ENCODE measurements at regions not wholly inside any gene's neighbourhood (a gene's known extent, or its start where the extent isn't known, plus 50 kb on each side); places are given as distances from the start of the nearest gene placed in this dataset.

GRCh38 chr13:100895651-100896050 is 221.1 kb upstream of the TMTC4 start:
- Histone ChIP-seq H3K27me3 (no peaks in the 10 kb centered on the region), H3K4me3 (no peak overlapping the region), H3K9me3 (no peaks in the 10 kb centered on the region), H3K4me1 (no peaks in the 10 kb centered on the region), H3K36me3 (ENCODE audit: low read depth, missing control alignments) (no peaks in the 10 kb centered on the region), H3K27ac (no peak overlapping the region)
- intact Hi-C loops (cut with DNase I; ENCODE audit: low total_unique reads): no loop called here
- WGBS, 2 donors: 29 to 37% methylated on average over 2 of the region's 2 CpGs
- no peak for TF ChIP-seq POLR2A (IDR thresholded peaks at IDR 0.05)
- TF ChIP-seq, protein P1, sequence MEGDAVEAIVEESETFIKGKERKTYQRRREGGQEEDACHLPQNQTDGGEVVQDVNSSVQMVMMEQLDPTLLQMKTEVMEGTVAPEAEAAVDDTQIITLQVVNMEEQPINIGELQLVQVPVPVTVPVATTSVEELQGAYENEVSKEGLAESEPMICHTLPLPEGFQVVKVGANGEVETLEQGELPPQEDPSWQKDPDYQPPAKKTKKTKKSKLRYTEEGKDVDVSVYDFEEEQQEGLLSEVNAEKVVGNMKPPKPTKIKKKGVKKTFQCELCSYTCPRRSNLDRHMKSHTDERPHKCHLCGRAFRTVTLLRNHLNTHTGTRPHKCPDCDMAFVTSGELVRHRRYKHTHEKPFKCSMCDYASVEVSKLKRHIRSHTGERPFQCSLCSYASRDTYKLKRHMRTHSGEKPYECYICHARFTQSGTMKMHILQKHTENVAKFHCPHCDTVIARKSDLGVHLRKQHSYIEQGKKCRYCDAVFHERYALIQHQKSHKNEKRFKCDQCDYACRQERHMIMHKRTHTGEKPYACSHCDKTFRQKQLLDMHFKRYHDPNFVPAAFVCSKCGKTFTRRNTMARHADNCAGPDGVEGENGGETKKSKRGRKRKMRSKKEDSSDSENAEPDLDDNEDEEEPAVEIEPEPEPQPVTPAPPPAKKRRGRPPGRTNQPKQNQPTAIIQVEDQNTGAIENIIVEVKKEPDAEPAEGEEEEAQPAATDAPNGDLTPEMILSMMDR (IDR thresholded peaks at IDR 0.05): no peak
- no peak for DNase-seq

GRCh38 chr13:100892981-100893380 is 218.4 kb upstream of the TMTC4 start:
- H3K4me3 ChIP-seq: no peak overlapping the region
- H3K4me1 ChIP-seq: no peaks in the 10 kb centered on the region
- TF ChIP-seq, protein P1 (IDR thresholded peaks at IDR 0.05): no peak
- no peak for TF ChIP-seq POLR2A (IDR thresholded peaks at IDR 0.05)
- no peak for DNase-seq
- intact Hi-C loops (cut with DNase I; ENCODE audit: low total_unique reads): no loop called here
- H3K27ac ChIP-seq: no peak overlapping the region
- H3K9me3 ChIP-seq: no peaks in the 10 kb centered on the region
- H3K27me3 ChIP-seq: no peaks in the 10 kb centered on the region
- 44 to 50% methylated on average over 2 of the region's 2 CpGs for WGBS, 2 donors
- H3K36me3 ChIP-seq (ENCODE audit: low read depth, missing control alignments): no peaks in the 10 kb centered on the region

DNA sequence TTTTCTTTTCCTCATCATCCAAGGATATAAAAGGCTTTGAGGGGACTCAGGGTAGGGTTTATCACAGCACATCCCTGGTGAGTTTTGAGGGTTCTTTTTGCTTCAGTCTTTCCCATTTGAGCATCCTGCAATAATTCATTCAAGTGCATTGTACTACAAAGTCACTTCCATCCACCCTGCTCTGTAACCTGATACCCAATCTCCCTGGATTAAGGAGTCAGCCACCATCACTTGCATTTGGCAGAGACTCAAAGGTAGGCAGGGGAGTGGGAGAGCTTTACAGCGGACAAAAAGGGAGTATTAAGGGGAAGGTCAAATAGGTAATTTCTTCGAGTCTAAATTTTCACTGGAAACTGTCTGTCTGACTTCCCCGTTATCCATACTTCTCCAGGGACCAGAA is 216.1 kb upstream of the TMTC4 start:
- Histone ChIP-seq H3K27ac (no peak overlapping the region), H3K4me3 (no peak overlapping the region), H3K4me1 (no peaks in the 10 kb centered on the region), H3K27me3 (no peaks in the 10 kb centered on the region), H3K9me3 (no peaks in the 10 kb centered on the region), H3K36me3 (ENCODE audit: low read depth, missing control alignments) (no peaks in the 10 kb centered on the region)
- intact Hi-C loops (cut with DNase I; ENCODE audit: low total_unique reads): no loop called here
- WGBS, 2 donors: 25 to 56% methylated on average over 3 of the region's 3 CpGs
- no peak for DNase-seq
- TF ChIP-seq POLR2A (IDR thresholded peaks at IDR 0.05): no peak
- TF ChIP-seq, protein P1 (IDR thresholded peaks at IDR 0.05): no peak

GRCh38 chr13:100887729-100888151 is 213.1 kb upstream of the TMTC4 start:
- TF ChIP-seq, protein P1 (IDR thresholded peaks at IDR 0.05): no peak
- TF ChIP-seq POLR2A (IDR thresholded peaks at IDR 0.05): no peak
- intact Hi-C loops (cut with DNase I; ENCODE audit: low total_unique reads): no loop called here
- WGBS, 2 donors: 83 to 85% methylated on average over 1 of the region's 1 CpG
- H3K27ac ChIP-seq: no peak overlapping the region
- DNase-seq: no peak
- H3K4me1 ChIP-seq: no peaks in the 10 kb centered on the region
- H3K4me3 ChIP-seq: no peak overlapping the region
- H3K27me3 ChIP-seq: no peaks in the 10 kb centered on the region
- H3K9me3 ChIP-seq: no peaks in the 10 kb centered on the region
- H3K36me3 ChIP-seq (ENCODE audit: low read depth, missing control alignments): no peaks in the 10 kb centered on the region

DNA sequence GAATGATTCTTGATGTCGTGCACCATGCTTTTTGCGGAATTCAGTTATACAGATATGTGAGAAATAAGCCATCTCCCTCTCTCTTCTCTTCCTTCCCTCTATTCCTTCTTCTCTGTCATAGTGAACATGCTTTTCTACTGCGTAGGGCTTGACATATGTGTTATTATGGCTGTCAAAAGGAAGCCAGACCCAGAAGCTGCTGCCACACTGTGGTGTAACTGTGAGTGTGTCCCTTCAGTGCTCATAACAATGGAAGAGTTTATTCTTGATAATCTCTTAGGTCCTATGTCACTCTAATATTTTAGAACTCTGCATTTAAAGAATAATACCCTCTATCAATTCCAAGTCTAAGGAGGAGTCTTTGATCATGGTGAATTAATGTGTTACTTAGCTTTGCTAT is 208.9 kb upstream of the TMTC4 start:
- no peaks in the 10 kb centered on the region for H3K4me1 ChIP-seq
- no peak overlapping the region for H3K27ac ChIP-seq
- no peaks in the 10 kb centered on the region for H3K27me3 ChIP-seq
- WGBS, 2 donors: 64 to 66% methylated on average over 3 of the region's 3 CpGs
- no peak overlapping the region for H3K4me3 ChIP-seq
- DNase-seq: no peak
- intact Hi-C loops (cut with DNase I; ENCODE audit: low total_unique reads): no loop called here
- H3K36me3 ChIP-seq (ENCODE audit: low read depth, missing control alignments): no peaks in the 10 kb centered on the region
- H3K9me3 ChIP-seq: no peaks in the 10 kb centered on the region
- TF ChIP-seq, protein P1 (IDR thresholded peaks at IDR 0.05): no peak
- no peak for TF ChIP-seq POLR2A (IDR thresholded peaks at IDR 0.05)
